SU-DHL-6 (cell line): ENCODE measurements at regions not wholly inside any gene's neighbourhood (a gene's known extent, or its start where the extent isn't known, plus 50 kb on each side); places are given as distances from the start of the nearest gene placed in this dataset.

Experiments
- EZH2phosphoT487 ChIP-seq: fragments of 200-600 bp; sonication (generic), shearing (Covaris generic); conservative IDR thresholded peaks from 2 replicates; pipeline ENCODE4 v1.6.1; 2018; ENCODE audit warnings: mild to moderate bottlenecking, antibody characterized with exemption, low read length, moderate library complexity, mixed read lengths
- TF ChIP-seq, protein P1 (sequence below): fragments of 200-600 bp; sonication (generic); IDR thresholded peaks from one replicate; pipeline ENCODE4 v1.5.1; 2017; ENCODE audit warnings: antibody characterized with exemption, mild to moderate bottlenecking, low read length, moderate library complexity; ENCODE audit not compliant: insufficient read depth, poor library complexity, severe bottlenecking

DNA sequence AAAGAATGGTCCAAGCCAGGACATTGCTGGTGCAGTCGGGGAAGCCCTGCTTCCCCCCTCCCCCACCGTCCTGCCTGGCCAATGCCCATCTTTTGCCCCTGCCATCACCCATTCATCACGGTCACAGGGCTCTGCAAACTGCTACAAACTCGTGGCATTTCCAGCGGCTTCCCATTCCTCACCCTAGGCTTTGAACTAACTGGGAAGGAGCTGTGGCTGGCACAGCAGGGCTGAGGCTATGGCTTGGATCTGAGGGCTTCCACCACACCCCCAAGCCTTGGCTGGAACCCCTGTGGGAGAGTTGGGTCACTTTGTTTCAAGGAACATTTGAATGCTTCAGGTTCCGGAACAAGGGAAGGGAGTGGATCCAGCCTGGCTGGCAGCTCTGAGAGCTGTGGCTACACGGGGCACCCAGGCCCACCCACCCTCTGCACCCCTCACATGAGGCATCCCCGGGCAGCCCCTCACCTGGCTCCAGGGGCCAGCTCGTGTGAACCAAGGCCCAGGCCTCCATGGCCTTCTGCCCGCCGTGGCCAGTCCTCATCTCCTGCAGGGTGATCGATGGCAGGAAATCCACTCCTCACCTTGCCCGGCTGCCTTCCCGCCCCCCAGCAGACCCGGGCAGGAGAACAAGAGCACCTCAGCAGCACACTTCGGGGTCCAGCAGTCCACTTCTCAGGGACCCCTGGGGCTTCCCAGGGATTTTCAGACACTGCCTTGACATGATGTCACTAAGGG, 58.8 kb upstream of the OTOS start:
- TF ChIP-seq, protein P1, sequence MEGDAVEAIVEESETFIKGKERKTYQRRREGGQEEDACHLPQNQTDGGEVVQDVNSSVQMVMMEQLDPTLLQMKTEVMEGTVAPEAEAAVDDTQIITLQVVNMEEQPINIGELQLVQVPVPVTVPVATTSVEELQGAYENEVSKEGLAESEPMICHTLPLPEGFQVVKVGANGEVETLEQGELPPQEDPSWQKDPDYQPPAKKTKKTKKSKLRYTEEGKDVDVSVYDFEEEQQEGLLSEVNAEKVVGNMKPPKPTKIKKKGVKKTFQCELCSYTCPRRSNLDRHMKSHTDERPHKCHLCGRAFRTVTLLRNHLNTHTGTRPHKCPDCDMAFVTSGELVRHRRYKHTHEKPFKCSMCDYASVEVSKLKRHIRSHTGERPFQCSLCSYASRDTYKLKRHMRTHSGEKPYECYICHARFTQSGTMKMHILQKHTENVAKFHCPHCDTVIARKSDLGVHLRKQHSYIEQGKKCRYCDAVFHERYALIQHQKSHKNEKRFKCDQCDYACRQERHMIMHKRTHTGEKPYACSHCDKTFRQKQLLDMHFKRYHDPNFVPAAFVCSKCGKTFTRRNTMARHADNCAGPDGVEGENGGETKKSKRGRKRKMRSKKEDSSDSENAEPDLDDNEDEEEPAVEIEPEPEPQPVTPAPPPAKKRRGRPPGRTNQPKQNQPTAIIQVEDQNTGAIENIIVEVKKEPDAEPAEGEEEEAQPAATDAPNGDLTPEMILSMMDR = no peak
- no peak for TF ChIP-seq EZH2phosphoT487
